ENCODE measurements at regions not wholly inside any gene's neighbourhood (a gene's known extent, or its start where the extent isn't known, plus 50 kb on each side); places are given as distances from the start of the nearest gene placed in this dataset.

DNA sequence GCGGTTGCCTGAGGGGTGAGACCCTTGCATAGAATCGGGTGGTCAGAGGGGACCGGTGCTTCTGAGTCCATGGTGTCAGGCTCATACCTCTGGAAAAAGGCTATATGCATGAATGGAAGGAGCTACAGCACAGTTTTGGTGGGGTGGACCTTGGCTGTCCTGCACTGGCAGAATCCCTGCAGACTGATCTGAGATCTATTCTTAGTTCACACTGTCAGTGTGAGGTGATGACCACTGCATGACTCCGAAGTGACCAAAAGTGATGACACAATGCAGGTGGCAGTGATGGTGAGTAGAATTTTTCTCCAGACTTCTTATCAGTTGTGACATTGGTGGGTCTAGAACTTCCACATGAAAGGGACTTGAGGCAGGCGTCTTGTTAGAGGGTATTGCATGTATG lies 105.2 kb upstream of the SLC28A3 start:
- no peak overlapping the region for H3K4me3 ChIP-seq
- H3K36me3 ChIP-seq, result no peaks in the 10 kb centered on the region
- TF ChIP-seq POLR2AphosphoS5 (IDR thresholded peaks at IDR 0.05) (no peak), EP300 (IDR thresholded peaks at IDR 0.05) (no peak), POLR2A (IDR thresholded peaks at IDR 0.05) (no peak)
- TF ChIP-seq, protein P1, sequence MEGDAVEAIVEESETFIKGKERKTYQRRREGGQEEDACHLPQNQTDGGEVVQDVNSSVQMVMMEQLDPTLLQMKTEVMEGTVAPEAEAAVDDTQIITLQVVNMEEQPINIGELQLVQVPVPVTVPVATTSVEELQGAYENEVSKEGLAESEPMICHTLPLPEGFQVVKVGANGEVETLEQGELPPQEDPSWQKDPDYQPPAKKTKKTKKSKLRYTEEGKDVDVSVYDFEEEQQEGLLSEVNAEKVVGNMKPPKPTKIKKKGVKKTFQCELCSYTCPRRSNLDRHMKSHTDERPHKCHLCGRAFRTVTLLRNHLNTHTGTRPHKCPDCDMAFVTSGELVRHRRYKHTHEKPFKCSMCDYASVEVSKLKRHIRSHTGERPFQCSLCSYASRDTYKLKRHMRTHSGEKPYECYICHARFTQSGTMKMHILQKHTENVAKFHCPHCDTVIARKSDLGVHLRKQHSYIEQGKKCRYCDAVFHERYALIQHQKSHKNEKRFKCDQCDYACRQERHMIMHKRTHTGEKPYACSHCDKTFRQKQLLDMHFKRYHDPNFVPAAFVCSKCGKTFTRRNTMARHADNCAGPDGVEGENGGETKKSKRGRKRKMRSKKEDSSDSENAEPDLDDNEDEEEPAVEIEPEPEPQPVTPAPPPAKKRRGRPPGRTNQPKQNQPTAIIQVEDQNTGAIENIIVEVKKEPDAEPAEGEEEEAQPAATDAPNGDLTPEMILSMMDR (IDR thresholded peaks at IDR 0.05), result no peak
- H3K9me3 ChIP-seq, result no peaks in the 10 kb centered on the region
- H3K4me1 ChIP-seq, result peaks cover 4% of the 10 kb centered on the region
- H3K27me3 ChIP-seq, result peaks cover 19% of the 10 kb centered on the region
- WGBS, result 100% methylated on average over 5 of the region's 5 CpGs
- H3K27ac ChIP-seq, result no peak overlapping the region
- DNase-seq (ENCODE audit: low spot score in 2 of 2), result no peak

GRCh38 chr9:84447305-84447704 lies 106.7 kb upstream of the SLC28A3 start:
- 28% methylated on average over 2 of the region's 2 CpGs for WGBS
- H3K4me3 ChIP-seq, result no peak overlapping the region
- H3K36me3 ChIP-seq, result no peaks in the 10 kb centered on the region
- peaks cover 30% of the 10 kb centered on the region for H3K27me3 ChIP-seq
- no peak for DNase-seq (ENCODE audit: low spot score in 2 of 2)
- no peaks in the 10 kb centered on the region for H3K9me3 ChIP-seq
- H3K27ac ChIP-seq, result no peak overlapping the region
- H3K4me1 ChIP-seq, result peaks cover 4% of the 10 kb centered on the region
- TF ChIP-seq POLR2AphosphoS5 (IDR thresholded peaks at IDR 0.05) (no peak), EP300 (IDR thresholded peaks at IDR 0.05) (no peak), POLR2A (IDR thresholded peaks at IDR 0.05) (no peak)
- TF ChIP-seq, protein P1 (IDR thresholded peaks at IDR 0.05), result no peak

GRCh38 chr9:84450029-84450428 lies 109.5 kb upstream of the SLC28A3 start:
- no peak overlapping the region for H3K27ac ChIP-seq
- H3K36me3 ChIP-seq, result no peaks in the 10 kb centered on the region
- DNase-seq (ENCODE audit: low spot score in 2 of 2), result no peak
- H3K4me1 ChIP-seq, result peaks cover 4% of the 10 kb centered on the region
- TF ChIP-seq EP300 (IDR thresholded peaks at IDR 0.05) (no peak), POLR2AphosphoS5 (IDR thresholded peaks at IDR 0.05) (no peak), POLR2A (IDR thresholded peaks at IDR 0.05) (no peak)
- TF ChIP-seq, protein P1 (IDR thresholded peaks at IDR 0.05), result no peak
- peaks cover 39% of the 10 kb centered on the region for H3K27me3 ChIP-seq
- no peaks in the 10 kb centered on the region for H3K9me3 ChIP-seq
- no peak overlapping the region for H3K4me3 ChIP-seq
- whole genome bisulfite sequencing, result 68% methylated on average over 5 of the region's 5 CpGs

DNA sequence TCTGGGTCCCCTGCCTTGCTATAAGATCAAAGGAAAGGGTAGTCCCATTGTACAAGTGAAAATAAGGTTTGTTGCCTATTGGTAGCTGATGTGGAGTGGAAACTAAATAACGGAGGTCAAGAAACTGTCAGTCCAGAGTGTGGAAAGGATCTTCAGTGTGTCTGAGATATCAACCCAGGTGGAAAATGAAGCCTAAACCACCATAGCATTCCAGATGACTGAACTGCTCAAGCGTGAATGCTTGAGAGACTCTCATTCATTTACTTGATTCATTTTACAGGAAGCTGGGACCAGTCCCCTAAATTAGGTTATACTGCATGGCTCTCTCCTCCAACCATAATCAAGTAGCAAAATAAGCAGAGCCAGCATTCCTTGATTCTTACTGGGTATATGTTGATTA lies 116.0 kb upstream of the SLC28A3 start:
- no peak overlapping the region for H3K27ac ChIP-seq
- peaks cover 6% of the 10 kb centered on the region for H3K9me3 ChIP-seq
- no peak overlapping the region for H3K4me3 ChIP-seq
- no peak for TF ChIP-seq EP300 (IDR thresholded peaks at IDR 0.05)
- TF ChIP-seq, protein P1 (IDR thresholded peaks at IDR 0.05), result no peak
- TF ChIP-seq POLR2AphosphoS5 (IDR thresholded peaks at IDR 0.05), result no peak
- no peak for TF ChIP-seq POLR2A (IDR thresholded peaks at IDR 0.05)
- DNase-seq (ENCODE audit: low spot score in 2 of 2), result no peak
- peaks cover 18% of the 10 kb centered on the region for H3K27me3 ChIP-seq
- 84% methylated on average over 2 of the region's 2 CpGs for WGBS
- no peaks in the 10 kb centered on the region for H3K36me3 ChIP-seq
- H3K4me1 ChIP-seq, result no peaks in the 10 kb centered on the region

- no peaks in the 10 kb centered on the region for H3K4me1 ChIP-seq
- TF ChIP-seq POLR2A (IDR thresholded peaks at IDR 0.05), result no peak
- TF ChIP-seq POLR2AphosphoS5 (IDR thresholded peaks at IDR 0.05), result no peak
- no peak for TF ChIP-seq EP300 (IDR thresholded peaks at IDR 0.05)
- TF ChIP-seq, protein P1 (IDR thresholded peaks at IDR 0.05), result no peak
- no peaks in the 10 kb centered on the region for H3K36me3 ChIP-seq
- no peak overlapping the region for H3K4me3 ChIP-seq
- no peak overlapping the region for H3K27ac ChIP-seq
- H3K27me3 ChIP-seq, result no peaks in the 10 kb centered on the region
- DNase-seq (ENCODE audit: low spot score in 2 of 2), result no peak
- peaks cover 6% of the 10 kb centered on the region for H3K9me3 ChIP-seq
These were observed 120.1 kb upstream of the SLC28A3 start for GRCh38 chr9:84460695-84461094.
